NCI-H2081 (cell line): ENCODE measurements at regions not wholly inside any gene's neighbourhood (a gene's known extent, or its start where the extent isn't known, plus 50 kb on each side); places are given as distances from the start of the nearest gene placed in this dataset.

Experiments used
- DNase-seq, 2 experiments: peaks; one replicate each; lab custom pipeline; 2025; lab: John Stamatoyannopoulos, UW

DNA sequence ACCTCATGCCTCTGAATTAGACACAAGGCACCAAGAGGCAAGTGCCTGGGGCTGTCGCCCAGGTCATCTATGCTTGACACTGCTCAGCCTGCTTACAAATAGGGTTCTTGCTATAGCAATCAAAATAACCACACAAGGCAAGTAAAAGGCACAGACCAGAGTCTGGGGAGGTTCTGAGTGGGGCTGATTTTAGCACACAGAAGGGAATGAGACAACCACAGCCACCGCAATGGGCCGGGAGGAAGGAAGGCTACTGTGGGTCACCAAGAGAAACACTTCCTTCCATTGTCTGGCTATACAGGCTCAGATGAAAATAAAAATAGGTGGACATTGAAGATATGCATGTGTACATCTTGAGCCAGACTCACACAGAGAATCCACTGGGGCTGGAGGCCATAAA lies 159.1 kb downstream of the DLEU7 start:
- no peak for DNase-seq

DNA sequence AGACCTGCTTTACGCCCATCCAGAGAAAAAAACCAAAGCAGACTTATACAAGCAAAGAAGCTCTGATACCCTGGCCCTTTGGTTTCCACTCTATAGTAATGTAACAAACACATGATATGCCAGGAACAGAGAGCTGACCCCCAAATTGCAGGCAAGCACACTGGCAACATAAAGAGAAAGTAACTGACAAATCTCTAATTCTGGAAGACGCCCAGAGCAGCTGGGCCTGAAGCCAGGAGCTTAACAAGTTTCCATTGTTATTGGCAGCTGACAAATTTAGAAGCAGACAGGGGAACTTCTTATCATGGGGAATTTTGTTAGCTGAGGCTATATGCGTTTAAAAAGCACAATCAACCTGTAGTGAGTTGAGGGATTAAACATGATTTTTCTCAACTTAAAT lies 158.0 kb downstream of the DLEU7 start:
- peak; percentile 34 to 77 for DNase-seq

DNA sequence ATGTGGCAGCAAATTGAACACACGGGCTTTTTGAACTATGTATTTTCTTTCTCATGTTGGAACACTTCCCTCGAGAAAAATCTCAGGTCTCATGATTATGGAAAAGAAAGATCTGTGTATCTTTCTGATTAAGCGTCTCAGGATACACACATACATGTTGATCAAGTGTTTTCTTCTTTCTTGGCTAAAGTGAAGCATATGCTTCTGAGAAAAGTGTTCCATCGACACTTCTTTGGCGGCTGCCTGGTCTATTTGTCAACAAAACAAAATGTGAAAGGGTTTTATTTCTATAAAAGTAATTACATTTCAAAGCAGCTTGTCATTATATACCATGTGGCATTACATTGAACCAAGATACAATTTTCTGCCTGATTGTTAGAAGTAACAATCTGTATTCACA lies 157.5 kb downstream of the DLEU7 start:
- DNase-seq: peak in 1 of 2 experiments; percentile 6

DNA sequence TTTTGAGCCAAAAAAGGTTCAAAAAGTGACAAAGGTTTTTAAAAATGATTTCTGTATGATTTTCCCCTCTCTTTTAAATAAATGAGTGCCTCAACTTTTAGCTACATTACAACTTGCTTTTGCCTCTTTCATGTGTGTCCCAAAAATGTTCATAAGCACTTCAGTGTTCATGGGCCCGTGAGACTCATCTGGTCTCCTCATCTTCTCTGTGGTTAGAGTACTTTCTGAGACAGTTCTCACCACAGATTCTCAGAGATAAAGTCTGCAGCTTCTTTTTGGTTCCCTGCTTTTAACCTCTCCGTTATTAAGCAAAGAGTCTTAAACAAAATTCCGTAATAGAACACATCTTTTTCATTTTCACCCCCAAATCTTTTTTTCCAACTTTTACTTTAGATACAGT lies 156.9 kb downstream of the DLEU7 start:
- no peak for DNase-seq

DNA sequence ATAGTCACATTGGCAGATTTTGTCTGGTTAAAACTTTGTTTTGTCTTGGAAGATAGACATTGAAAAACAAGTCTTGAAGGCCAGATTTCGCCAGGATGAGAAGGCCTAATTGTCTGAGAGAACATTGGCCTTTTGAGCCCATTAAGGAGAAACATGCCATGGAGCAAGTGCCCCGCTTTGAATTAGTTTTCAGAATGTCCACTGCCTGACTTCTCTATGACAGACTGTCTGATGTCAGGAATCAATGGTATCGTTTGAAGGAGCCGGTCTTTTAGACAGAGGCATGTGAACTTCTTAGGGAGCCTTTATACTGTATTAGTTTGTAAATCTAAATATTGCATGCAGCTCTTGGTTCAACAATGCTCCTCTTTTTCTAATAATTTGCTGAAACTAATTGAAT lies 155.9 kb downstream of the DLEU7 start:
- DNase-seq: no peak

GRCh38 chr13:50690006-50690405 lies 153.5 kb downstream of the DLEU7 start:
- DNase-seq: no peak

- no peak for DNase-seq
Measured at GRCh38 chr13:50691176-50691680, 152.3 kb downstream of the DLEU7 start.

GRCh38 chr13:50691681-50692263 lies 151.7 kb downstream of the DLEU7 start:
- DNase-seq: no peak

- no peak for DNase-seq
Measured at GRCh38 chr13:50692396-50692915, 151.0 kb downstream of the DLEU7 start.

DNA sequence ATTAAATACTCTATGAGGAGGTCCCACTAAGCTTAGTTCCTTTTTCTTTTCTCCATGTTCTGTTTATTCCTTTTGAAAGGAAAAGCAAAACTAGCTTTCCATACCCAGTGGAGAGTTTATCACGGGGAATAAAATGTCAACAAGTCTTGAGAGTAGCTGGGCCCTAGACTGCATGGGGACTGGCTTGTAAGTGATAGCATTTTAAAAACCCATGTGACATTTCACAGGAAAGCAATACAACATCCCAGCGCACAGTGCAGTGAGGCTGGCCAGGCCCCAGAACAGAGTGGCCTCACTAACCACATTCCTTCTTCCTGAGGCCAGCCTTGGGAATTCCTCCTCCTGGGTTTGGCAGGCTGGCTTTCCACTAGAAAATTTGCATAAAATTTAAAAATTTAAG lies 149.8 kb downstream of the DLEU7 start:
- DNase-seq: no peak

- peak; percentile 37 to 43 for DNase-seq
Measured at GRCh38 chr13:50697746-50698539, 145.5 kb downstream of the DLEU7 start.

GRCh38 chr13:50699874-50700663 lies 143.4 kb downstream of the DLEU7 start:
- no peak for DNase-seq

GRCh38 chr13:50700664-50701305 lies 142.7 kb downstream of the DLEU7 start:
- DNase-seq: no peak

DNA sequence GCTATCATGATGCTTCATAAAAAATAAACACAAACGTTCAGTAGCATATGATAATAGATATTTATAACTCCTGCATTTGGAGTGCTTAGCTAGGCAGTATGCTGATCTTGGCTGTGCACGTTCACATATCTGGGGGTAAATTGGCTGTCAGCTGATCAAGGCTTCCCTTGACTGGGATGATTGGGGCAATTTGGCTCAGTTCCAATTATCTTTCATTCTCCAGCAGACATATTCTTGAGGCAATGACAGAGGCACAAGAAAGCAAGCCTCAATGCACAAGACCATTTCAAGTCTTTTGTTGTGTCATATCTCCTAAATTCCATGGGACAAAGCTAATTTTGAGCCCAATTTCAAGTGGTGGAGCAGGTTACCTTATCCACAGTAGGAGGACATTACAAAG lies 142.0 kb downstream of the DLEU7 start:
- DNase-seq: no peak

GRCh38 chr13:50706505-50706904 lies 137.0 kb downstream of the DLEU7 start:
- DNase-seq: no peak

- no peak for DNase-seq
Measured at GRCh38 chr13:50707628-50708027, 135.9 kb downstream of the DLEU7 start.

DNA sequence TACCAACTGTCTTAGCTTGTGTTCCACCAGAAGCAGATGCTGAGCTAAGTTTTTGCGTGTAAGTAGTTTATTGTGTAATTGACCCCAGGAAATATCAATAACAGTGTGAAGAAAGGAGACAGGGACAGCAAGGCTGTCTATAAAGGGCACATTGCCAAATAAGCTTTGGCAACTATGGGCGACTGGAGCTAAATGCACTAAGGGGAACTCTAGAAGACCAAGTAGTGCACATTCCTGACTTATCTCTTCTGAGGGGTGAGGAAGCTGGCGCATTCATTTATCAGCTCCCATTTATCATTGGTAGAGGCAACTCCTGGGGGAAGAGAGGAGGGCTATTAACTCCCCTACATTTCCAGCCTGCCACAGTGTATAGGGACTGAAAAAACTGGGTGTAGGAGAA lies 135.0 kb downstream of the DLEU7 start:
- no peak for DNase-seq

- DNase-seq: no peak
Measured at GRCh38 chr13:50709058-50709457, 134.4 kb downstream of the DLEU7 start.

DNA sequence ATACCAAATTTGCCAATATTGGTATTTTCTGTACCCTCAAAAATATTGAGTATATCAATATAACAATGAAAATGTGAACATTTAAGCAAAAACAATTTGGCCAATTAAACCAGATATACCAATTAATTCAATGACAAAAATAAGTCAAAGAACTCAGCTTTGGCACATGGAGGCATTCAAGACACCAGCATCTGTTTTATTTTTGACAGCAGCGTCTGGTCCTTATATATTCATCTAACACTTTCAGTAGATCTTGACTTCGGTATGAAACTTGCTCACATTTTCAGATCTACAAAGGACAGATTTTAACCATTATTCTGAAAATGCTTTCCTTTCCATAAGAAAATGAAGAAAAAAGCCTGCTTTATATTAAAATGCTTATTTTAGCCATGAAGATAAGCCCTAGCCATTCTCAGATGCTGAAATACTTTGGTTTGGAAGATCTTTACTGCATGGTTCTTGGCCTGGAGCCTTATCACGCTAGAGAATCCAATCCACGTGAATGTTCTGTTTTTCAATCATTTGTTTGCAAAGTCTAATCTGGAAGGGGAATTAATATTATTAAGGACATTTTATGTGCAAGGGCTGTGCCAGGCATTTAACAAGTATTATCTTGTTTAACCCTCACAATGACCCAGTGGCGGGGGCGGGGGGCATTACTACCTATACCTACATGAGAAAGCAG lies 132.2 kb downstream of the DLEU7 start:
- DNase-seq: no peak

- no peak for DNase-seq
Measured at GRCh38 chr13:50711996-50712395, 131.5 kb downstream of the DLEU7 start.

- no peak for DNase-seq
Measured at GRCh38 chr13:50712456-50712855, 131.0 kb downstream of the DLEU7 start.
